WERI-Rb-1 (cell line): ENCODE measurements at regions not wholly inside any gene's neighbourhood (a gene's known extent, or its start where the extent isn't known, plus 50 kb on each side); places are given as distances from the start of the nearest gene placed in this dataset.

Source experiments
- DNase-seq: peaks from one replicate; pipeline ENCODE4 v3.0.0-alpha.2; 2020
- H3K27ac ChIP-seq: fragments of 250-450 bp; sonication (Bioruptor Pico); 2 replicates; pipeline ENCODE4 v1.5.1; 2020; ENCODE audit warnings: mild to moderate bottlenecking, moderate library complexity
- H3K27me3 ChIP-seq: fragments of 250-450 bp; sonication (Bioruptor Pico); 2 replicates; pipeline ENCODE4 v1.5.1; 2021; ENCODE audit warnings: mild to moderate bottlenecking, low read depth, moderate library complexity; ENCODE audit not compliant: insufficient read depth, severe bottlenecking
- H3K36me3 ChIP-seq: fragments of 250-450 bp; sonication (Bioruptor Pico); 2 replicates; pipeline ENCODE4 v1.5.1; 2020; ENCODE audit warnings: mild to moderate bottlenecking, moderate library complexity
- H3K4me3 ChIP-seq: 2 replicates; pipeline ENCODE4 v1.5.1; 2011; ENCODE audit warnings: low read depth, mild to moderate bottlenecking, control low read depth, low read length
- H3K9me3 ChIP-seq: fragments of 250-450 bp; sonication (Bioruptor Pico); 2 replicates; pipeline ENCODE4 v1.5.1; 2021; ENCODE audit warnings: mild to moderate bottlenecking, moderate library complexity; ENCODE audit not compliant: severe bottlenecking
- CTCF ChIP-seq: IDR thresholded peaks from 2 replicates; pipeline ENCODE4 v1.5.1; 2011; ENCODE audit warnings: low read depth, mild to moderate bottlenecking, control low read depth, inconsistent platforms, low read length

- H3K36me3 ChIP-seq, result no peaks in the 10 kb centered on the region
- no peak for TF ChIP-seq CTCF
- no peak overlapping the region for H3K4me3 ChIP-seq
- H3K27ac ChIP-seq, result no peak overlapping the region
- no peak for DNase-seq
- no peaks in the 10 kb centered on the region for H3K9me3 ChIP-seq
- peaks cover 68% of the 10 kb centered on the region for H3K27me3 ChIP-seq
These were observed 325.0 kb downstream of the AGTPBP1 start for GRCh38 chr9:85416715-85417114.

GRCh38 chr9:85414390-85414789 is 327.4 kb downstream of the AGTPBP1 start:
- no peak overlapping the region for H3K4me3 ChIP-seq
- no peak overlapping the region for H3K27ac ChIP-seq
- no peak for DNase-seq
- no peaks in the 10 kb centered on the region for H3K36me3 ChIP-seq
- H3K9me3 ChIP-seq, result no peaks in the 10 kb centered on the region
- peaks cover 73% of the 10 kb centered on the region for H3K27me3 ChIP-seq
- no peak for TF ChIP-seq CTCF

DNA sequence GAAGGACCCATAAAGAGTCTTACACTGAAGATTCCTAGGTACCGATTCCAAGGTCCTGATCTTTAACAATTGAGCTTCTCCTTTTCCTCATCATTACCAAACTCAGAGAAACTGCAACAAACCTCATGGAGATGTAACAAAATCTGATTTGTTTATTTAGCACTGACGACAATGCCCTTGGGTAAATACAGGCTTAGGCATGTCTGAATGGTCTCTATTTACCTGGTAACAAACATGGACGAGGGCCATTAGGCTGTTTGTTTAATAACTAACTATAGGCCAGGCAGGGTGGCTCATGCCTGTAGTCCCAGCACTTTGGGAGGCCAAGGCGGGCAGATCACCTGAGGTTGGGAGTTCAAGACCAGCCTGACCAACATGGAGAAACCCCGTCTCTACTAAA is 333.3 kb downstream of the AGTPBP1 start:
- Histone ChIP-seq H3K36me3 (no peaks in the 10 kb centered on the region), H3K4me3 (no peak overlapping the region), H3K27me3 (peaks cover 69% of the 10 kb centered on the region), H3K27ac (no peak overlapping the region), H3K9me3 (no peaks in the 10 kb centered on the region)
- no peak for DNase-seq
- TF ChIP-seq CTCF, result no peak

DNA sequence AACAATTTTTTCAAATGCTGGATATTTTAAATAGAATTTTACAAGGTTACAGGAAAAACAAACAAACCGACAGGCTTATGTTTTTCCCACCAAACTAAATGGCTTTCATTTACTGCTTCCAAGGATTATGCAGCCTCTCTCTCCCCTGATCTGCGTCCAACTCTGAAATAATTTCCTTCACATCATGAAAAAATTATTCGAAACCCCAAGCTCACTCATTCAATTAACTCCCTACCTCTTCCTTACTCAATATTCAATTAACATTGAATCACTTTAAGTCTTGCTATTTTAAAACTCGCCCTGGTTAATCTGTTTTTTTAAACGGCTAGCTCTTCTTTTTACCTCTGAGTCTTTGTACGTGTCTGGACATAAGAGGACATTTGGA is 336.2 kb downstream of the AGTPBP1 start:
- Histone ChIP-seq H3K27me3 (peaks cover 79% of the 10 kb centered on the region), H3K9me3 (no peaks in the 10 kb centered on the region), H3K36me3 (no peaks in the 10 kb centered on the region), H3K27ac (no peak overlapping the region), H3K4me3 (no peak overlapping the region)
- DNase-seq, result no peak
- no peak for TF ChIP-seq CTCF

DNA sequence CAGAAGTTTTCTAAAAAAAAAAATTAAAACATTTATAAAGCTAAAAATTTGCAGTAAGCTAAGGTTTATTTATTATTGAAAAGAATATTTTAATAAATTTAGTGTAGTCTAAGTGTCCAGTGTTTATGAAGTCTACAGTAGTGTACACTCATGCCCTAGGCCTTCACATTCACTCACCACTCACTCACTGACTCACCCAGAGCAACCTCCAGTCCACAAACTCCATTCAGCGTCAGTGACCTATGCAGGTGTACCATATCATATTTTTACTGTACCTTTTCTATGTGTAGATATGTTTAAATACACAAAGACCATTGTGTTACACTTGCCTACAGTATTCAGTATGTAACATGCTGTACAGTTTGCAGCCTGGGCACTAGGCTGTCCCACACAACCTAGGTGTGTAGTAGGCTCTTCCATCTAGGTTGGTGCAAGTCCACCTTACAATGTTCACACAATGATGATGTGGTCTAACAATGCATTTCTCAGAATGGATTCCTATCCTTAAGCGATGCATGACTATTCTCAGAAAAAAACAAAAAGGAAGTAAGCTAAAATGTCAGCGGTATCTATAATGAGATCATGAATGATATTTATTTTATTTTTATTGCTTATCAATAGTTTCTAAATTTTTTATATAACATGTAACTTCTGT is 336.7 kb downstream of the AGTPBP1 start:
- Histone ChIP-seq H3K27ac (no peak overlapping the region), H3K4me3 (no peak overlapping the region), H3K9me3 (no peaks in the 10 kb centered on the region), H3K27me3 (peaks cover 78% of the 10 kb centered on the region), H3K36me3 (no peaks in the 10 kb centered on the region)
- no peak for TF ChIP-seq CTCF
- DNase-seq, result no peak

GRCh38 chr9:85402551-85402950 is 339.2 kb downstream of the AGTPBP1 start:
- Histone ChIP-seq H3K4me3 (no peak overlapping the region), H3K27me3 (peaks cover 74% of the 10 kb centered on the region), H3K9me3 (no peaks in the 10 kb centered on the region), H3K36me3 (no peaks in the 10 kb centered on the region), H3K27ac (no peak overlapping the region)
- TF ChIP-seq CTCF, result no peak
- no peak for DNase-seq
